GM10248 (cell line): ENCODE measurements at regions not wholly inside any gene's neighbourhood (a gene's known extent, or its start where the extent isn't known, plus 50 kb on each side); places are given as distances from the start of the nearest gene placed in this dataset.

ENCODE experiments used
- CTCF ChIA-PET: fragments of 300-600 bp; sonication (Branson Sonifier 250); formaldehyde crosslinking; extraction: SDS; loops from one replicate; lab custom pipeline; 2021; ENCODE audit warnings: antibody characterized with exemption; lab: Yijun Ruan, JAX
- POLR2A ChIA-PET: fragments of 350-650 bp; sonication (Branson Sonifier 250); formaldehyde crosslinking; extraction: SDS; loops from one replicate; lab custom pipeline; 2020; ENCODE audit warnings: antibody characterized with exemption; lab: Yijun Ruan, JAX
- DNase-seq: peaks from one replicate; pipeline ENCODE4 v3.0.0; 2012; ENCODE audit errors: extremely low spot score
- TF ChIP-seq, protein P1 (sequence below): IDR thresholded peaks from 2 replicates; pipeline ENCODE4 v1.5.1; 2012; ENCODE audit warnings: mild to moderate bottlenecking, low read depth; ENCODE audit errors: extremely low read depth, missing control alignments, control extremely low read depth

DNA sequence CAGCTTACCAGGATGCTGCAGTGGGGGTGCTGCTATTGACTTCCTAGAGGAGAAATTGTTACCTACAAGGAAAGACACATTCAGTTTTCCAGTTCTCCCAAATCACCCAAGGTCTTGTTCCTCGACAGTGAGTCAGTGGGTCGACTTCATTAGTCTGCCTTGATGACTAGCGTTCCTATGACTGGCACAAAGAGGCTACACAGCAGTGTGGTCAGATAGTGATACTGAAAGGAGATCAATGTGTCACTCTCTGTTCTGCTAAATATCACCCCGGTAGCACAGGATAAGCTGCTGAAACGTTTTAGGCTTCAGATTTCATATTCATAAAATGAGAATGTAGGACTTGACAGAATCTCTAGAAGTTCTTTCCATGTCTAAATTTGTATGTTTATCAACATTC lies 357.4 kb downstream of the LMX1A start:
- TF ChIP-seq, protein P1, sequence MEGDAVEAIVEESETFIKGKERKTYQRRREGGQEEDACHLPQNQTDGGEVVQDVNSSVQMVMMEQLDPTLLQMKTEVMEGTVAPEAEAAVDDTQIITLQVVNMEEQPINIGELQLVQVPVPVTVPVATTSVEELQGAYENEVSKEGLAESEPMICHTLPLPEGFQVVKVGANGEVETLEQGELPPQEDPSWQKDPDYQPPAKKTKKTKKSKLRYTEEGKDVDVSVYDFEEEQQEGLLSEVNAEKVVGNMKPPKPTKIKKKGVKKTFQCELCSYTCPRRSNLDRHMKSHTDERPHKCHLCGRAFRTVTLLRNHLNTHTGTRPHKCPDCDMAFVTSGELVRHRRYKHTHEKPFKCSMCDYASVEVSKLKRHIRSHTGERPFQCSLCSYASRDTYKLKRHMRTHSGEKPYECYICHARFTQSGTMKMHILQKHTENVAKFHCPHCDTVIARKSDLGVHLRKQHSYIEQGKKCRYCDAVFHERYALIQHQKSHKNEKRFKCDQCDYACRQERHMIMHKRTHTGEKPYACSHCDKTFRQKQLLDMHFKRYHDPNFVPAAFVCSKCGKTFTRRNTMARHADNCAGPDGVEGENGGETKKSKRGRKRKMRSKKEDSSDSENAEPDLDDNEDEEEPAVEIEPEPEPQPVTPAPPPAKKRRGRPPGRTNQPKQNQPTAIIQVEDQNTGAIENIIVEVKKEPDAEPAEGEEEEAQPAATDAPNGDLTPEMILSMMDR: no peak
- CTCF ChIA-PET: no interaction called here
- no peak for DNase-seq
- POLR2A ChIA-PET: no interaction called here

DNA sequence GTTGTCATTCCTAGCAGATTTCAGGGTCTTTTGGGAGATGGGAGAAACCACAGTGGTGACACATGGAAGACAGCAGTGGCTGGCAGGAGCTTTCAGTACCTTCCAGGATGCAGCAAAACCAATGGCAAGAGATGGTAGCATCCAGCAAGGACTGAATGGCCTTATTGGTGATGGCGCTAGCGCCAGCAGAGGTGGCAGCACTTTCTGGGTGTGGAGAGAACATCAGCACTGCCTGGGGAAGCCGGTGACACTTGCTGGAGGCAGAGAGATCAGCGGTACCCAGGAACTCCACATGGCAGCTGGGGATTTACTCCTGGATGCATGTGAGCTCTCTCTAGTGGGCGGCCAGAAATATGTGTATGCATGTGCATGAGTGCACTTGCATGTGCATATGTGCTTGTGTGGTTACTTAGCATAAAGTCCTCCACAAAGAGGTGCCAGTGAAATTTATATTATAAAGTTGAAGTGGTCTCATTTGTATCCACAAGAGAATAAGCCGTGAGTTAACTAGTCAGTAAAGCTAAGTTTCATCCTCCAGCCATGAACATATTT lies 364.7 kb downstream of the LMX1A start:
- DNase-seq: no peak
- TF ChIP-seq, protein P1: no peak
- ChIA-PET CTCF (no interaction called here), POLR2A (no interaction called here)

DNA sequence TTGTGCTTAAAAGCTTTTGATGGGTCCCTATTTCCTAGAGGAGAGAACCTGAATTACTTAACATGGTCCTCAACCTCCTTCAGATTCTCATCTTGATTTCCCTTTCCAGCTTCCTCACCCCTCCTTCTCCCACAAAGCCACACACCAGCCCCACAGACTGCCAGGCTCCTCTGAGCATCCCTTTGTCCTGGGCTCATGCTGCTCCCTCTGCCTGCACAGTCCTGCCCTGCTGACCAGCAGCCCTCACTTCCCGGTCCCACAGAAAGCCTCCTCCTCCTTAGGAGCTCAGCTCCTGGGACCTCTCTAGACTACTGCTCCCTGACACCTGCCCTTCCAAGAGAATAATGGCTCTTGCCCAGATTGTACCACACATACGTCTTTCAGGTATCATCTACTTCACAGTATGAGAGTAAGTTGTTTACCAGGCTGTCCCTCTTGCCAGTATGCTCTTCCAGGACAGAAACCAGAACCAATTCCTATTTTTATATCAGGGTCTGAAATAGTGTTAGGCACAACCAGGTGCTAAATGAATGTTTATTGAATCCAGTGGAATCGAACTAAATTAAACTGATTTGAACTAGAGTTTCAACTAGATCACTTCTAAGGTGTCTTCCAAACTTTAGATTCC lies 373.4 kb downstream of the LMX1A start:
- TF ChIP-seq, protein P1: no peak
- CTCF ChIA-PET: interaction anchor here (1.0 to 1.7 kb wide), 2 partner anchors 13 to 50 kb away, joined by 3 read pairs; no protein-coding TSS in a partner anchor
- DNase-seq: no peak

DNA sequence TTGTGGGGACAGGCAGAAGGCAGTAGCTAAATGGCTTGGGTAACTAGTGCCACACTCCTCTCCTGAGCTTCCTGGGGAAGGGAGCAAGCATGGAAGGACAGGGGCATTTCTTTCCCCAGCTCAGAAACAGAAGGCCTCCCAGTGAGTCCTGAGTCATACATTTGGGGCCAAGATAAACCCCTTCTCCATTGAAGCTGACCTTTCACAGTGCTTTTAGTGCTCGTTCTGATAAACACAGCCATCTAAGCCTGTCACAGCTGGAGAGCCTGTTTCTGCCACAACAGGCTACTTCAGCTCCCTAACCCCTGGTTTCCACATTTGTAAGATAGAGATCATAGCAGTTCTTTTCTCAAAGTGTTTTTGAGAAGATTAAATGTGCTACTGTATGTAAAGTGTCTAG lies 374.0 kb downstream of the LMX1A start:
- ChIA-PET POLR2A (no interaction called here), CTCF (interaction anchor here (1.0 to 1.7 kb wide), 2 partner anchors 12 to 49 kb away, joined by 3 read pairs; no protein-coding TSS in a partner anchor)
- TF ChIP-seq, protein P1: no peak
- no peak for DNase-seq

More for the DNA sequence above, 373.4 kb downstream of the LMX1A start:
- POLR2A ChIA-PET: no interaction called here

DNA sequence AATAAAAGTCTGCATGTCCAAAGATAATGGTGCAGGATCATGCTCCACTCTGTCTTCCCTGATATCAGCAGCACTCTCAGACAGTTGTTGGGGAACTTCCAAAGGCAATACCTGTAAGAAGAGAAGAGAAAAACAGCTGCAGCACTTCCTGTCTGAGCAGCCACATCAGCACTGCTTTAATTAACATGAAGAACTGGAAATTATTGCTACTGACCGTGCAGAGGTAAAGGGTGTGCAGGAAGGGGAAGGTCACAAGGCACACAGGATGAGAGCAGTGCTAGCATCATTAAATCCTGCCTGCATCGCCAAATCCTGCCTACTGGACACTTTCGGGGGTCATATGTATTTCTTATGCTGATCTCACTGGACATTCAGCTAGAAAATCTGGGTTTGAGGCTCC lies 379.0 kb downstream of the LMX1A start:
- no peak for DNase-seq
- TF ChIP-seq, protein P1: no peak

DNA sequence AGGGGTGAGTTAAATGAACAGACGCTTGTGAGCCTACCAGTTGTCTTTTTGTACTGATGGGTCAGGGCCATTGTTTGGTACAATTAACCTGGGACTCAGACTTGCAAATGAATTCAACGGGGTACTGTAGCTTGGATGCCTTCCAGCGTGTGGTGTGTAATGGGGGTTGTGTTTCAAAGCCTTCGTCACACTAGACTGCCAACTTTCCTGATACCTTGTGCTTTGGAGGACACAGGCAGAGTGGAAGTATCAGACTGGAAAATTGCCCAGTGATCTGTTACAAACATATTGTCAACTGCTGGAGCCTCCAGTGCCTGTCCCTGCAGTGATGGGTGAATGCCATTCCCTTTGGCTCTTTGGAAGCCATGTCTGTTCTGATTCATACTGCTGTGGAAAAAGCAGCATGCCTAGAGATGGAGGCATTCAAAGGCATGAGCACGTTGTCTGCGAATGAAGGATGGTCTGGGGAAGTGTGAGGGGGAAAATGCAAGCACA lies 384.5 kb downstream of the LMX1A start:
- DNase-seq: no peak
- ChIA-PET POLR2A (no interaction called here), CTCF (no interaction called here)
- TF ChIP-seq, protein P1: no peak

More for the DNA sequence above, 379.0 kb downstream of the LMX1A start:
- POLR2A ChIA-PET: no interaction called here
- CTCF ChIA-PET: no interaction called here
